NCI-H524 treated with DMSO at 0.1 percent for 48 hours (cell line): ENCODE measurements at regions not wholly inside any gene's neighbourhood (a gene's known extent, or its start where the extent isn't known, plus 50 kb on each side); places are given as distances from the start of the nearest gene placed in this dataset.
A peak's percentile ranks its signal among the peaks of the same experiment; 100 is the strongest.

Experiments
- DNase-seq: peaks from one replicate; lab custom pipeline; 2025; lab: John Stamatoyannopoulos, UW

DNA sequence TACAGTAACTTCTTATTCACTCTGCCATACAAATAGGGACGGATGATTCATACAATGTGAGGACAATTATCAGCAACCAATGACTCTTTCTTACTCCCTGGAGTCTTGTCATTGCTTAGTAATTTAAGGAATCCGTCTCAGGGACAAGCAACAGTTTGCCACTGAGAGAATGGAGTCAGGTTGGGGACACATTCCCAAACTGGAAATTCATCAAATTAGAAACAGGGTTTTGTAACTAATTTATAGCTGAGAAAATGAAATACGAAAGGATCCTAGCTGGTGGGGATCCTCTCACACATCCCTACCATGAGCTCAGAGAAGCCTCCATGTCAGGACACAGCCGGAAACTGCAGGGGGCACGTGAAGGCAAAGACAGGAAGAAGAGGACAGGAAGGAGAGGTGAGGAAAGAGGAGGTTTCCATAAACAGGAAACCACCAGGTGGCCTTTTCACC is 50.4 kb upstream of the KDR start:
- no peak for DNase-seq

DNA sequence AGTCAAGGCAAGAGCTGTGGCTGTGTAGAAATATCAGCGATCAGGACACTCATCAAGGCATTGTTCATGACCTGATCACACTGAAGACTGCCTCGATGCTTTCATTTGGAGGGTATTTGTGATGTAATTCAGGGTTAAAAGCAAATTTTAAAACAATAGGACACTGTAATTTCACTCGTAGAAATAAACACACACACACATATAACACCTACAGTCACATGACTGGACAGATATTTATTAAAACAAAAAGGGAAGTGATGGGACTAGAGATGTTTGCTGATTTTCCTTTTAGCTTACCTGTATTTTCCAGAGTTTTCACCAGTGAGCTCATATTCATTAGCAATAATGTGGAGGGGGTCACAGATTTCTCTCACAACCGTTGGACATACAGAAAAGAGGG is 51.1 kb upstream of the KDR start:
- DNase-seq = no peak

DNA sequence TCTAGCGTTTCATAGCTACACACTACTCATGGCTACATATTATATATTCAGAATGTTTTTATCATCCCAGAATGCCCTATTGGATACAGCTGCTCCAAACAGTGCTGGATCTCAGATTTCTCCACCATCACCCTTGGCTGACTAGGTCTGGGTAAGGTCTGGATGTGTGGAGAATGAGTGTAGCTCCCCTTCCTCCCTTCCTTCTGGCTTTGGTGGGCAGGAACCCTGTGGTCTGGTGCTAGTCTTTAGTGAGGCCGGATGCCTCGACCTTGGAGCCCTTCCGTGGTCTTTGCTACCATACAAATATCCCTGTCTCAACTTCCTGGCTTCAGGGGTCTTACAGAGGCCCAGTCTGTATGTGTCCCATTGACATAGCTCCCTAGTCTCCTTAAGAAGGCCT is 52.1 kb upstream of the KDR start:
- no peak for DNase-seq

DNA sequence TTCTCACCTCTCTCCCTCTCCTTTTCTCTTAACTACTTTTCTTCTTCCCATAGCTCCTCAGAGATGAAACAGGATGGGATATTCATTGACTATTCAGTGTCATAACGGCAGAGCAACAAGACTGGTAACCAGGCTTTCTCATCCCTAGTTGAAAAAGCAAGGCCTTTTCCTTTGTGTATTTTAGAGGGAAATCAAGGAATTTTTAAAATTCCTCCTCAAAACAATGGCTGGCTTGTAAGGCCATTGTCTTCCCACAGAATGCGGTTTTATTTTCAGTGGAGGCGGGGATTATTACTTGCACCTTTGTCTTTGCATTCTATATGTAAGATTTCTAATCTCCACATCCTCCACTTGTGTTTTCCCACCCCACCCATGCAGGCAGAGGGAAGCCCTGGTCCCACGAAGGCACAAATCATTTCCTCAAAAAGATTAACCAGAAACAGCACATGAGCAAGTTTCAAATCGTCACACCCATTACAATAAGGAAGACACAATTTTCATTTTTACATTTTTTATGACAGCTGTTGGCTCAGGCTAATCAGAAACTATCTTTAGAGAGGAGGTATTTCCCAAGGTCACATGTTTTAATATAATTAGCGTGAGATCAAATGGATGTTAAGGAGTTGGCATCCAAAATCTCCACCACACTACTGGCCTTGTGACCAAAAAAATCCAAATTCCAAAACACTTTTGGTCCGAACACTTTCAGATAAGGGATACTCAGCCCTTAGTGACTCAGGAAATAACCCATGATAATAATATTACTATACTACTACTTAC is 53.0 kb upstream of the KDR start:
- no peak for DNase-seq

DNA sequence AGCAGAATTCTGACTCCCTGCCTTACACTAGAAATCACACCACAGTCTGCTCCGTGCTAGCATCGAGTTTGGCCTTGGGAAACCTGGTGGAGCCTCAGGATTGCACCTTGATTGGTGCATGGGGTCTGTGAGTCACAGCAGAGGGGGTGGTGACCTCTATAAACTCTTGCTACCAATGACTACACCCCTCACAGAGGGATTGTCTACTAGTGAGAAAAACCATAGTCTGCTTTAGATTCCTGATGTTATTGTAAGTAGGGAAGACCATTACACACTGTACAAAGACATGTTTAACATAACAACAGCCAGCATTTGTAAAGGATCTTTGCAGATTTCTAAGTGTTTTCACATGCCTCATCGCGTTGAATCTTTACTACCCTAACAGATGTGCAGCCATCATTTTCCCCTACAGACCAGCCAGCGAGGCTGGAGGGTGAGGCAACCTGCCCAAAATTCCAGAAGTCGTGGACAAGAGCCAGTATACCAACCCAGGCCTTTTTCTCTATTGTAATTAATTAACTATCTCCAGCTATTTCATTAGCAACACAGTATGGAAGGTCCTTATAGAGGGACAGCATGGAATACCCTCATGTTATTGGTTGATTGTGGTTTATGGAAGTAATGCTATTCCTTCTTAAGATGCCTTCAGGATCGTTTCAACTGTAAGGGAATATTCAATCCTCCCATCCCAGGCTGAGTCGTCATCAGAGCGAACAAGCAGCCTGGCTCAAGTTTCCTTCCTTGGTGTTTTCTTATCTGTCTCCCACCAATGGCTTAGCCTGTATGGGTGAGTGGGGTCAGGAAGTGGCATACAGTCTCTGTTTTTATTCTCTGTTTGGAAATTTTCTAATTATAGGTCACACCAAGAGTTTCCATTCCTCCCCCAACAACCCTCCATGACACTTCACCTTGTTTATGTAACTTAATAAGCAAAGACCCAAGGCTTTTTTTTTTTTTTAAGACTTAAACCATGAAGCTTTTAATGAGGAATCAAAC is 55.9 kb upstream of the KDR start:
- no peak for DNase-seq

DNA sequence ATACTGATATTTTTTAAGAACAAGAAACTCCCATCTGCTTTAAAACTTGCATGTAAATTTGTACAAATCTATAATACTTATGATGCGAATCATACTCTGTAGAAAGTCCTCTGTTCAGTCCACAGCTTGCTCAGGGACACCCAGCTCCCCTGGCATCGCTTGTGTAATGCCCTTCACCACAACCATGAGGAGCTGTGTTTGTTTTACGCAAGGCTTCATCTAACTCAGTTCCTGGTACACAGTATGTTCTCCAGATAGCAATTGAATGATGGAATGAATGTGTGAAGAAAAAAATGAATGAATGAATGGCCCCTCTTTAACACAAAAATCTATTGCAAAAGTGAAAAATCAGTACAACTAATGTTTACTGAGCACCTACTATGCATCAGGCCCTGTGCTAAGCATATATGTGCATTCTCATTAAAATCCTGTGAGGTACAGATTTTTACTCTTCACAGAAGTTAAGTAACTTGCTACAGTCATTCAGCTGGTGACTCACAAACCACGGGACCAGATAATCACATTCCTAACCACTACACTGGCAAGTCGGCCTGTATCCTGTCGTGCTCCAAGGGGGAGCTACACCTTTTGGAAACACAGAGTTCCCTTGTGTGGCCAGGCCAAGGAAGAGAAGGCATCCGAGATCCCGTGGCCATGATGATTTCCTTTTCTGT is 58.7 kb upstream of the KDR start:
- DNase-seq = no peak

DNA sequence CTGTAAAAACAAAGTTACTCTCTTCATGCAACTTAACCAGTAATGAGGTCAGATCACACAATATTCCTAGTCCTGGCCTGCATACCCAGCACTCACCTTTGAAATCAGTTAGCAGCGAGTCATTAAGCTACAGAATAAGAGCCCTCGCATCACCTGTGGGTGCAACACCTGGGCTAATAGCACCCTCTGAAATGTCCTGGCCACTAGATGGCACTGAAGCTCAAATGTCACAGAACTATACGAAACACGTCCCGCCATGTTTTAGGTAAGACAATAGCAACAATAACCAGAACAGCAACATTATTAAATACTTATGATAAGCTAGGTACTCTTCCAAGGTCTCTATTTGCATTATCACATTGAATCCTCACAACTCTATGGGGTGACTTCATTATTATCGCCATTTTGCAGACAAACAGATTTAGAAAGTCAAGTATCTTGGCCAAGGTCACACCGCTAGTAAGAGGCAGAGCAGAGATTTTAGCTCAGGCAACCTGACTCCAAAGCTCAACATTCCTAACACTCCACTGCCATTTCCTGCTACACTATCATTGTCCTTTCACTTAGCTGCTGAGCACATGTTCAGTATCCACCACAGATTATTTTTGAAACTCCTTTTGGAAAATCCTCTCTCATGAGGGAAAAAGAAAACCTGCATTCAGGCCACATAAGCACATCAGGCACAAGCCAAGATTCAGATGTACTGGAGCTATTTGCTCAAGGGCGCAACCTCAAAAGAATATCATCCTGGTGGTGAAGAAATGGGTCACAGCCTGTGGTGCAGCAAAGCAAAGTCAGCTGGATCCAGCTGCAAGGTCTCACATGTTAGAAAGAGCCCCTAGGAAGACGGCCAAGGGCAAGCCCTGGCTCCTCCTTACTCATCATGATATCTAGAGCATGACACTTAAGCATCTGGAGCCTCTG is 59.5 kb upstream of the KDR start:
- DNase-seq = no peak

DNA sequence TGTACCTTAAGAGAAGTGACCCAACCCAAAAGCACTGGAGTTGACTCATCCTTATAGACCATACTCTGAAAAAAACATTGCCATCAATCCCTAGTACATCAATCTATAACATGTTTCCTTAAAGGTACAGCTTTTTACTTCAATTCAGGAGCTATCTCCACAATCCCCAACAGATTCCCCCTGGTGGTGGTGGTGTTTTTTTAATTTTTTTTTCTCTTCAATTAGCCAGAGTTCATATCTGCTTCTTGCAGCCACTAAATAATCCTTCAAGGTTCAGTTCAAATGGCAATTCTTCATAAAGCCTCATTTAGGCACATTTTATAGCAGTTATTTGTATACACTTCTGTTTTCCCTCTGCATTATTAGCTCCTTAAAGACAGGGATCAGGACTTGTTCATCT is 60.7 kb upstream of the KDR start:
- no peak for DNase-seq

DNA sequence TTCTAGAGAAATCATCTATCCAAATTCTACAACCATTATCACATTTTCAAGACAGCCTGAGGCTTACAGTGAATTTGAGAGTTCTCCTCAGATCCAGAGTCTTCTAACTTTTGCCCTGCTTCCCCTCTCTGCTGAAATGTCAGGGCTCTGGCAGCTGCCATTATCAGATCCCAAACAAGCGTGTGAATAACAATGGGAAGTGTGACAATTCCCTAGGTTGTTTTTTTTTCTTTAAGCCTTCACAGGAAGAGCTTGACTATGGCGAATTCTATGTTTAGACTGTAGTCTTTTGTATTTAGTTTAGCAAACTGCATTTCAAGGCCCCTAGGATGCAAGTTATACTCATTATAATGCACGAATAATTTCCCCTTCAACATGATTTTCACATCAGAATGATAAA is 61.3 kb upstream of the KDR start:
- DNase-seq = no peak

DNA sequence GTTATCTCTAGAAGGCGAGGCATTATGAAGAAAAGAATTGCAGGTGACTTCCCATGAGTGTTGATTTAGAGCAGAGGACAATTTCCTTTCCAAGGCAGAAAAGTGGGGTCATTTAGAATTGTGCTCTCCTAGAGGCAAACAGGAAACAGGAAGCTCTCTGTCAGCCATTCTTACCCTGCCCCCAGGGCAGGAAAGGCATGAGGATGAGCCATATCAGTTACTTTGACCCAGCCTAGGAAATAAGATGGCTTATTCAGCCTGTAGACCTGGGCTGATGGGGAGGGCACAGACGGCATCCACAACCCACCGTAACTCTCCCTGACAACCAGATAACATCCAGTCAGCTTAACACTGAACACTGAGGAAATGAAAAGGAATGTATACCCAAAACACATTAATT is 88.8 kb upstream of the KDR start:
- DNase-seq = no peak

DNA sequence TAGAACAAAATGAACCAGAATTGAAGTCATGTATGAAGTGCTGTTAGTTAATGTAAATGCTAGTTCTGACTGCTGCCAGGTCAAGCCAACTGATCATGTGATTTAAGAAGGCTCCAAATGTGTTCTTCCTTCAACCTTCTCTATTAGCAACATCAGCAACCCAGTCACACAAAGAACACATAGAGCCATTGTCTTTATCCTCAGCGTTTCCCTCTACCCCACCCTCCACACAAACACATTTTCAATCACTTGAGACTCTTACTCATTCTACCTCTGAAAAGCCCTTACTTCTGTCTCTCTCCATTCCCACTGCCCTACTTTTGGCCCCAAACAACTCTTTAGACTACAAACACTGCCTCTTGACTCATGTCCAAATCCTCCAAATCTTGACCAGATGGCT is 89.7 kb upstream of the KDR start:
- DNase-seq = peak; percentile 24

DNA sequence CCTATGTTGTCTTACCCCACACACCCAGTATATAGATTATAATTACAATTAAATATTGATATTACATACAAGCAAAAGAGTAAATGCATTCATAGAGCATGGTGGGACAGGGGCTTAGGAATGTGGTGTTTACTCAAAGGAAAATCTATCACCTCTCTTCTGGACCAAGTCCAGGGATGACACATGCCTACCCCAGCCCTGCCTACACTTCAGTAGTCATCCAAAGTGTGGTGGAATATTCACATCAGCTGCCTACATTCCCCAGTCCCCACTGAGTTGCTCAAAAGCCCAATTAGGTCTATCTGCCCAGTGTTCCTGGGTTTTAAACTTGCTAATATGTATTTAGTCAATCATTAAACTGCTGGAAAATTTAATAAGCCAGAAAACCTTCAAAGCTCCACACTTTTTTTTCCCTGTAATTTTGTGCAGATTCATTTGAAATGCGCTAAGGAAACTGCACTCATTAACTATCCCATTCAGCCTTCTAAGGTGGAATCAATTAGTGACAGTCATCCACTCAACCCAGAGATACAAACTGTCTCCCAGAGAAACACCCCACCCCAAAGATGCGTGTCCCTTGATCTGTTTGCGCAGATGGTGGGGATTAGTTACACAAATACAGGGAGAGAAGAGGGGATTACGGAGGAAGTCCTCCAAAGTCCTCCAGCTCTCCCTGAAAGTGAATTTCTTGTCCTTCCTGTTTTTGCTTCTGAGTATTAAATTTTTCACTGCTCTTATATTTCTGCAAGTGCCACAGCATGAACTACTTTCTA is 91.7 kb upstream of the KDR start:
- DNase-seq = peak; percentile 86

DNA sequence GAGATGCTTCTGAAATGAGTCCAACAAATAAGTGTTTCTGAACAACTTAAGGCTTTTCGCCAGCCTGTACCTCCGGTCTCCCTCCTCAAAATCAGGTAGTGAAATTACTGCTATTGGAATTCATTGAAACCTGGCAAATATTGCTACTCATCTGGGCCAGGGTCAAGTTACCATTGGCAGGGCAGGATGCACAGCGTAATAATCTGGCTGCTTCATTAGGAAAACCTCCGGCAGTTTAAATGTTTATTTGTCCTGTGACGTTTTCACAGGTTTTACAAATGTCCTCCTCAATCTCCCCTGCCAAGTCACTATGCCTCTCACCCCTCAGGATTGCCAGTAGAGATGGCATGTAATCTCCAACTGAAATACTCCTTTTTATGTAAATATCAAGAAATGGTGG is 92.6 kb upstream of the KDR start:
- no peak for DNase-seq

DNA sequence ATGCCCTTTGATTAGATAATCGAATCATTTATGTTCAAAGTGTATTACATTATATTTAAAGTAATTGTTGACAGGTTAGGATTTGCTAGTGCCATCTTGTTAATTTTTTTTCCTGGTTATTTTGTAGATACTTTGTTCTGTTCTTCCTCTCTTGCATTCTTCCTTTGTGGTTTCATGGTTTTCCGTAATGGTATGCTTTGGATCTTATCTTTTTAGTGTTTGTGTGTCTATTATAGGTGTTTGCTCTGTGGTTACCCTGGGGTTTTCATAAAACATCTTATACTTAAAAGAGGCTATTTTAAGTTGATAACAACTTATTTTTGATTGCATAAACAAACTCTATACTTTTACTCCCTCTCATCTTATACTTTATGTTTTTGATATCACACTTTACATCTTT is 108.2 kb upstream of the SRD5A3 start:
- no peak for DNase-seq

DNA sequence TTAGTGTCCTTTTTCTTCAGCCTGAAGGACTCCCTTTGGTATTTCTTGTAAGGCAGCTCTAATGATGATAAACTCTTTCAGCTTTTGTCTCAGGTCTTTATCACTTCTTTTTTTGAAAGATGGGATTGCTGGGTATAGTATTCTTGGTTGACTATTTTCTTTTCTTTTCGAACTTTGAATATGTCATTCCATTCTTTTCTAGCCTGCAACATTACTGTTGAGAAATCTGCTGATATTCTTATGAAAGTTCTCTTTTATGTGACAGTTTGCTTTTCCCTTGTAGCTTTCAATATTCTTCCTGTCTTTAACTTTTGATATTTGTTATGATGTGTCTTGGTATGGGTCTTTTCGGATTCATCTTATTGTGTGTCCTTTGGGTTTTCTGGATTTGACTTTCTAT is 107.6 kb upstream of the SRD5A3 start:
- DNase-seq = no peak

DNA sequence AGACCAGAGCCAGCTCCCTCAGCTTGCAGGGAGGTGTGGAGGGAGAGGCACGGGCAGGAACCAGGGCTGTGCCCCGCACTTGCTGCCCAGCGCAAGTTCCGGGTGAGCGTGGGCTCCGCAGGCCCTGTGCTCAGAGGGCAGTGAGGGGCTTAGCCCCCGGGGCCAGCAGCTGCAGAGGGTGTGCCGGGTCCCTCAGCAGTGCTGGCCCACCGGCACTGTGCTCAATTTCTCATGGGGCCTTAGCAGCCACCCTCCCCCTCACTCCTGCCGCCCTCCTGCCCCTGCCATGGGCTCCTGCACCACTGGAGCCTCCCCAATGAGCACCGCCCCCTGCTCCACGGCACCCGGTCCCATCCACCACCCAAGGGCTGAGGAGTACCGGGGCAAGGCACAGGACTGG is 104.6 kb upstream of the SRD5A3 start:
- DNase-seq = no peak

DNA sequence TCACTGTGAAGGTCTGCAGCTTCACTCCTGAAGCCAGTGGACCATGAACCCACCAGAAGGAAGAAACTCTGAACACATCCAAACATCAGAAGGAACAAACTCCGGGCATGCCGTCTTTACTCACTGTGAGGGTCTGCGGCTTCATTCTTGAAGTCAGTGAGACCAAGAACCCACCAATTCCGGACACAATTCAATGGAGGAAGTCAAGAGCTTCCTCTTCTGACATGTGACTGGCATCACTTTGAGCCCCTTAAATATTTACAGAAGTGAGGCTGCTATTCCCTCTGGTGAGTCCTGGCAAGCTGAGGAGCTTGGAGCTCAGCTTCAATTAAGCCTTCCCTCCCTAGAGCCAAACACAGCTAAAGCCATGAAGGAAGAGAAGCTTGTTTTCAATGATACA is 103.5 kb upstream of the SRD5A3 start:
- DNase-seq = no peak

DNA sequence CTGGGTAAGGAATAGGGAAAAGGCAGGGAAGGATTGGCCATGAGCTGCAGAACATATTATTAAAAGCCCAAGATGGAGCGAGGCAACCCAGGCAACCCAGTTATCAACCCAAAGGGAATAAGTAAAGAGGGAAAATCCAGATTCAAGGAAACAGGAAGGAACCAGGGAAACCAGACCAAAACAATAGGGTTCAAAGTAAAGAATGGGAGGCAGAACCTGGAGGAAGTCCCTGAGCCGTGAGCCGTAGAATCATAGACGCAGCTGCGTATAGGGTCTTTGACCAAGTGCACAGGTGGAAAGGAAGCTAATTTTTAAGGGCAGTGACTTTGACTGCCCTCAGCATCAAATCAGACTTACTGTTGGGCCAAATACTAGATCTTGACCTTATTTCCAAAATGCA is 98.5 kb upstream of the SRD5A3 start:
- DNase-seq = no peak

DNA sequence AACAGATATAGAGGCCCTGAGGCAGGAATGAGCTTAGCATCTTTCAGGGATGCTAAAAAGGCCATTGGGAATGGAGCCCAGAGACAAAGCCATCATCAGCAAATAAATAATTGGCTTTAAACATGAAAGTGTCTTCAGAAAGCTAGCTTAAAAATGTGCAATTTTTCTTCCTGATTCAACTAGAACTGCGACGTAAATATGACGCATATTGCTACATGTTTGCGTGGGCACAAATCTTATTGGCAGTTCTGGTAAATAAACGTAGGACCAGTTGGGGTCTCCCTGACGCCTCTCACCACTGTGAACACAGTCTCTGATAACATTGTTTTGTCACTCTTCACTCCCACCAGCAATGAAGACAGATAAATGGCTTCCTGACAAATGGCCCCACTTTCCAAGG is 97.3 kb upstream of the SRD5A3 start:
- DNase-seq = no peak

DNA sequence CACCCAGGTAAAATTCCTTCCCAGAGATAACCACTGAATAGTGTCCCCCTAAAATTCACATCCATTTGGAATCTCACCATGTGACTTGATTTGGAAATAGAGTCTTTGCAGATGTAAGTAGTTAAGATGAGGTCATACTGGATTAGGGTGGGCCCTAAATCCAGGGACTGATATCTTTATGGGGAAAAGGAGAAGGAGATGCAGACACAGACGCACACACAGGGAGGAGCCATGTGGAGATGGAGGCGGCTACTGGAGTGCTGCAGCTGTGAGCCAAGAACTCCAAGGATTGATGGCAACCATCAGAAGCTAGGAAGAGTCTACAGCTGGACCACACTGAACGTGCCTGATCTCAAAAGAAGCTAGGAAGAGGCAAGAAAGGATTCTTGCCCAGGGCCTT is 96.6 kb upstream of the SRD5A3 start:
- DNase-seq = no peak

DNA sequence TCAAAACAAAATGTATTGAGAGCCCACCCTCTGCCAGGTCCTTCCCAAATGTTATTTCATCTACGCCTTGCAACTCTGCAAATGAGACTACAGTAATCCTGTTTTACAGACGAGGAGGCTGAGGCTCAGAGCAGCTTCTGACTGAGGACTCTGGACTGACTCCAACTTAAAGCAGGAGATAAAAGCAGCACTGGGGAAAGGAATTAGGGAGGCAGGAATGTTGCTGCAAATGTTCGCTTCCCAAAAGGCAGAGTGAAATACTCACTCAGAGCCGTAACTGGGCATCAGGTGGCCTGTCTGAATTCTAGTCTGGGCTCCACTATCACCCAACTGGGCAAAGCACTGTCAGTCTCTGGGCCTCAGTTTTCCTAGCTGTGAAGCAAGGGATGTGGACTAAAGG is 94.7 kb upstream of the SRD5A3 start:
- DNase-seq = no peak
